Activated naive CD4-positive, alpha-beta T cell treated with anti-CD3 and anti-CD28 coated beads, Interleukin-2, amount 10 ng/mL, durations not matched to agents 7 days and 5 days (primary cell): ENCODE measurements at regions not wholly inside any gene's neighbourhood (a gene's known extent, or its start where the extent isn't known, plus 50 kb on each side); places are given as distances from the start of the nearest gene placed in this dataset.
"Not testable (repeated sequence)": the region's sequence is repeated elsewhere in the genome, so short reads cannot be mapped to it uniquely, and the experiment has no call there.

Experiments used
- CTCF ChIA-PET: fragments of 350-600 bp; sonication (Branson Sonifier 250); formaldehyde crosslinking; loops from one replicate; lab custom pipeline; 2021; ENCODE audit warnings: antibody characterized with exemption; lab: Charles Lee
- DNase-seq: peaks from one replicate; pipeline ENCODE4 v3.0.0-alpha.2; 2020
- H3K27ac Mint-ChIP-seq: one replicate; pipeline ENCODE4 v1.8.0; 2021; ENCODE audit warnings: mild to moderate bottlenecking, moderate library complexity, mixed read lengths
- H3K27me3 Mint-ChIP-seq: one replicate; pipeline ENCODE4 v1.8.0; 2021; ENCODE audit warnings: mild to moderate bottlenecking, mixed read lengths
- H3K36me3 Mint-ChIP-seq: one replicate; pipeline ENCODE4 v1.8.0; 2021; ENCODE audit warnings: mixed read lengths
- H3K4me1 Mint-ChIP-seq: one replicate; pipeline ENCODE4 v1.8.0; 2021; ENCODE audit warnings: mixed read lengths
- H3K4me3 Mint-ChIP-seq: one replicate; pipeline ENCODE4 v1.8.0; 2021; ENCODE audit warnings: mild to moderate bottlenecking, moderate library complexity, mixed read lengths
- H3K9me3 Mint-ChIP-seq: one replicate; pipeline ENCODE4 v1.8.0; 2021; ENCODE audit warnings: mixed read lengths

GRCh38 chr11:70551351-70552166, 153.2 kb downstream of the CTTN start:
- Mint-ChIP-seq H3K9me3 (no peaks in the 10 kb centered on the region), H3K36me3 (no peaks in the 10 kb centered on the region), H3K27ac (no peak overlapping the region), H3K27me3 (no peaks in the 10 kb centered on the region), H3K4me1 (no peaks in the 10 kb centered on the region), H3K4me3 (no peak overlapping the region)
- CTCF ChIA-PET = no interaction called here
- DNase-seq = no peak

GRCh38 chr11:70552167-70553150, 154.1 kb downstream of the CTTN start:
- DNase-seq = no peak
- no peak overlapping the region for H3K4me3 Mint-ChIP-seq
- H3K9me3 Mint-ChIP-seq = no peaks in the 10 kb centered on the region
- H3K27ac Mint-ChIP-seq = no peak overlapping the region
- CTCF ChIA-PET = no interaction called here
- H3K27me3 Mint-ChIP-seq = no peaks in the 10 kb centered on the region
- no peaks in the 10 kb centered on the region for H3K4me1 Mint-ChIP-seq
- no peaks in the 10 kb centered on the region for H3K36me3 Mint-ChIP-seq

- Mint-ChIP-seq H3K9me3 (no peaks in the 10 kb centered on the region), H3K27me3 (no peaks in the 10 kb centered on the region), H3K36me3 (no peaks in the 10 kb centered on the region), H3K4me1 (no peaks in the 10 kb centered on the region), H3K27ac (no peak overlapping the region), H3K4me3 (no peak overlapping the region)
- no peak for DNase-seq
- CTCF ChIA-PET = no interaction called here
These were observed 156.7 kb downstream of the CTTN start for GRCh38 chr11:70555078-70555477.

GRCh38 chr11:70556884-70557741, 158.8 kb downstream of the CTTN start:
- no peak overlapping the region for H3K4me3 Mint-ChIP-seq
- H3K9me3 Mint-ChIP-seq = no peaks in the 10 kb centered on the region
- CTCF ChIA-PET = no interaction called here
- no peaks in the 10 kb centered on the region for H3K4me1 Mint-ChIP-seq
- DNase-seq = no peak
- H3K36me3 Mint-ChIP-seq = no peaks in the 10 kb centered on the region
- H3K27ac Mint-ChIP-seq = no peak overlapping the region
- H3K27me3 Mint-ChIP-seq = no peaks in the 10 kb centered on the region

- Mint-ChIP-seq H3K27me3 (no peaks in the 10 kb centered on the region), H3K4me3 (no peak overlapping the region), H3K9me3 (no peaks in the 10 kb centered on the region), H3K27ac (no peak overlapping the region), H3K4me1 (no peaks in the 10 kb centered on the region), H3K36me3 (no peaks in the 10 kb centered on the region)
- DNase-seq = no peak
- CTCF ChIA-PET = interaction anchor here (0.6 kb wide), 1 partner anchor 9 kb away, joined by 3 read pairs; no protein-coding TSS in a partner anchor
These were observed 159.6 kb downstream of the CTTN start for GRCh38 chr11:70557742-70558485.

DNA sequence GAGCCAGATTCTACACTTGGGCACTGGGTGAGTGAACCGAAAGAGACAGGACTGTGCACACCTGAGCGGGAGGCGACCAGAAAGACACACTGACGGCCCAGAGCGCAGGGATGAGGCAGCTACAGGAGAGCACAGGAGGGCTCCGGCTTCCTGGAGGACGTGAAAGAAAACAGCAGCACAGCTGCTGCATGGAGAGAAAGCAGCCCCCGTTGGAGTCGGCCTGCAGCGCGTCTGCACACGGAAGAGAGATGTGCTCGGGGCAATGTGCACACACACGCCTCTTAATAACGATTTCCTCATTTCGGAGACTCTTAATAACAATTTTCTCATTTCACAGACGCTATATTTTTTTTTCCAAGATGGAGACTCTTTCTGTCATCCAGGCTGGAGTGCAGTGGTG, 160.4 kb downstream of the CTTN start:
- H3K36me3 Mint-ChIP-seq = no peaks in the 10 kb centered on the region
- H3K4me3 Mint-ChIP-seq = no peak overlapping the region
- H3K9me3 Mint-ChIP-seq = no peaks in the 10 kb centered on the region
- H3K27me3 Mint-ChIP-seq = no peaks in the 10 kb centered on the region
- no peak for DNase-seq
- H3K27ac Mint-ChIP-seq = no peak overlapping the region
- no peaks in the 10 kb centered on the region for H3K4me1 Mint-ChIP-seq
- CTCF ChIA-PET = no interaction called here

GRCh38 chr11:70559516-70559915, 161.2 kb downstream of the CTTN start:
- no peaks in the 10 kb centered on the region for H3K9me3 Mint-ChIP-seq
- no peaks in the 10 kb centered on the region for H3K27me3 Mint-ChIP-seq
- CTCF ChIA-PET = no interaction called here
- no peak for DNase-seq
- no peak overlapping the region for H3K4me3 Mint-ChIP-seq
- H3K4me1 Mint-ChIP-seq = no peaks in the 10 kb centered on the region
- no peaks in the 10 kb centered on the region for H3K36me3 Mint-ChIP-seq
- H3K27ac Mint-ChIP-seq = no peak overlapping the region

- H3K27me3 Mint-ChIP-seq, H3K36me3 Mint-ChIP-seq, H3K27ac Mint-ChIP-seq, DNase-seq, H3K4me1 Mint-ChIP-seq, H3K4me3 Mint-ChIP-seq, CTCF ChIA-PET, H3K9me3 Mint-ChIP-seq: not testable (repeated sequence)
These were observed 162.3 kb downstream of the CTTN start for GRCh38 chr11:70560621-70561020.

- no peaks in the 10 kb centered on the region for H3K36me3 Mint-ChIP-seq
These were observed 168.6 kb downstream of the CTTN start for GRCh38 chr11:70566768-70567530.

GRCh38 chr11:70567680-70568034, 169.3 kb downstream of the CTTN start:
- peaks cover 31% of the 10 kb centered on the region for H3K27me3 Mint-ChIP-seq
- no peak for DNase-seq
- H3K36me3 Mint-ChIP-seq = no peaks in the 10 kb centered on the region
- H3K9me3 Mint-ChIP-seq = no peaks in the 10 kb centered on the region
- no peaks in the 10 kb centered on the region for H3K4me1 Mint-ChIP-seq
- H3K27ac Mint-ChIP-seq = no peak overlapping the region
- CTCF ChIA-PET = no interaction called here
- no peak overlapping the region for H3K4me3 Mint-ChIP-seq

More at GRCh38 chr11:70566768-70567530, 168.6 kb downstream of the CTTN start:
- H3K27ac Mint-ChIP-seq = no peak overlapping the region
- H3K4me3 Mint-ChIP-seq = no peak overlapping the region
- CTCF ChIA-PET = interaction anchor here (0.7 kb wide), 1 partner anchor 9 kb away, joined by 3 read pairs; no protein-coding TSS in a partner anchor
- no peaks in the 10 kb centered on the region for H3K9me3 Mint-ChIP-seq
- H3K4me1 Mint-ChIP-seq = no peaks in the 10 kb centered on the region
- H3K27me3 Mint-ChIP-seq = peaks cover 31% of the 10 kb centered on the region
- no peak for DNase-seq

- no peaks in the 10 kb centered on the region for H3K4me1 Mint-ChIP-seq
- no peaks in the 10 kb centered on the region for H3K36me3 Mint-ChIP-seq
- no peaks in the 10 kb centered on the region for H3K9me3 Mint-ChIP-seq
- CTCF ChIA-PET = no interaction called here
- no peak overlapping the region for H3K27ac Mint-ChIP-seq
- DNase-seq = no peak
- H3K4me3 Mint-ChIP-seq = no peak overlapping the region
- H3K27me3 Mint-ChIP-seq = peaks cover 31% of the 10 kb centered on the region
These were observed 169.9 kb downstream of the CTTN start for GRCh38 chr11:70568035-70568813.

DNA sequence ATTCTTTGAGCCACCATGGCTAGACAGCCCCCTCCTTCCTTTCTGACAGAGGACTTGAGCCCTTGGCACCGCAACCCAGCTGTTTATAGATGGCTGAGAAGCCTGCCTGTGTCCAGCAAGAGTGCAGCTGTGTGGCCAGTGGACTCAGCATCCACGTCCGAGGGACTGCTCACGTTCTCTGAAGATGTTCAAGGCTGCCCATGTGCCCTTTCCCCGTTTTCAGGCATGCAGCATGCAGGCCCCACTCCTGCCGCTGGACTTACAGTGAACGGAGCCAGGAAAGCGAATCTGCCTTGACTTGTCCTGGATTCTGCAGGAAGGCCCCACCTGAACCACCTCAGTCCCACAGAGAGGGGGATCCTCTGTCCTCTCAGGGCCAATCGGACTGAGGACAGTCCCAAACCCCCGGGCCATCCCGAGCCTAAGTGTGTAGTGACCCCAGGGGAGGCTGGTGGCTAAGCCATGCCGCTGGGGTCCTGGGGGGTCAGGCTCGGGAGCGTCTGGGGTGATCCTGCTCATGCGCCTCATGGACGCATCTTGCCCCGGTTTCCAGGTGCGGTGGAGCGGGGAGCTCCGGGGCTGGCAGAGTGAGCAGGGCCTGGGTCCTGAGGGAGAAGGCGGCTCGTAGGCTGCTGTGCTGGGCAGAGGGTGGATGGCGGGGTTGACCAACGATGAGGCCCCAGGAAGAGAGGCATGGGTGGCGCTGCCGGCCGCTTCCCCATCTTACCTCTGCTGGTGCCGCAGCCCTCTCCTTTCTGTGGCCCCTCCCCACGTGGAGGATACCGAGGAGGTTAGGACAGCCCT, 170.7 kb downstream of the CTTN start:
- H3K27me3 Mint-ChIP-seq = peaks cover 33% of the 10 kb centered on the region
- no peak for DNase-seq
- H3K4me3 Mint-ChIP-seq = no peak overlapping the region
- no peak overlapping the region for H3K27ac Mint-ChIP-seq
- no peaks in the 10 kb centered on the region for H3K9me3 Mint-ChIP-seq
- CTCF ChIA-PET = no interaction called here
- H3K36me3 Mint-ChIP-seq = no peaks in the 10 kb centered on the region
- H3K4me1 Mint-ChIP-seq = no peaks in the 10 kb centered on the region
